ENCODE measurements at regions not wholly inside any gene's neighbourhood (a gene's known extent, or its start where the extent isn't known, plus 50 kb on each side); places are given as distances from the start of the nearest gene placed in this dataset.

GRCh38 chr7:98514211-98515031 is 102.7 kb upstream of the NPTX2 start:
- no peak for DNase-seq

DNA sequence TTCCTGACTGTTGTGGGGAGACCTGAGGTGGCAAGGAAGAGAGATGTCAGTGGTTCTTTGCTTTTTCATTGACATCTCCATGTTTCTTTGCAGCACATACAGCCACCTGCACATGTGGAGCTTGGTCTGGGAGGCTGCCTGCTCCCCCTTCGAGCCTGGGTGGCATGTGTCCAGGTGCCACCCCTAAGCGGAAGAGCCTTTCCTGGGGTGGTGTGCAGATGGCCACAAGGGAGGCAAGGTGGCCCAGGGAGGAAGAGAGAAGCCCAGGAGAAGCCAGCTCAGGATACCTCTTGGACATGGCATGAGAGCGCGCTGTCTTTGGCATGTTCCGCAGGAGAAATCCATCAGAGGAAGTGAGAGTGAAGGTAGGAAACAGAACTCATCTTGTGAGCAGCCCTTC is 105.9 kb upstream of the NPTX2 start:
- DNase-seq = no peak

DNA sequence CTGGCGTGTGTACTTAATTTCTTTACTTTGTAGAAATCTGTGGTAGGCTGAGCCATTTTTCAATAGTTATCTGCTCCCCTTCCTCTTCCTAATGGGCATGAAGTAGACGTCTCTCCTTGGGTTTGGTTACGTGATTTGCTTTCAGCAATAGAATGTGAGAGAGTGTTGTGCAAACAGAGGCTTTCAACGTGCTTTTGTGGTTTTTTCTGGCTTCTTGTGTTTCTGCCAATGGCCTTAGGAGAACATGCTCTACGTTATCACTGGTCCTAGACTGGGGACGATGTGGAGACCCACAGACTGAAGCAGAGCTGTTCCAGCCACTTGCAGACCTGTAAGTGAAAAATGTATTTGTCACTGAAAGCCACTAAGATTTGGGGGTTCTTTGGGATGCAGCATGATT is 107.2 kb upstream of the NPTX2 start:
- no peak for DNase-seq

GRCh38 chr7:98506471-98506870 is 105.6 kb upstream of the BAIAP2L1 start:
- DNase-seq = no peak

DNA sequence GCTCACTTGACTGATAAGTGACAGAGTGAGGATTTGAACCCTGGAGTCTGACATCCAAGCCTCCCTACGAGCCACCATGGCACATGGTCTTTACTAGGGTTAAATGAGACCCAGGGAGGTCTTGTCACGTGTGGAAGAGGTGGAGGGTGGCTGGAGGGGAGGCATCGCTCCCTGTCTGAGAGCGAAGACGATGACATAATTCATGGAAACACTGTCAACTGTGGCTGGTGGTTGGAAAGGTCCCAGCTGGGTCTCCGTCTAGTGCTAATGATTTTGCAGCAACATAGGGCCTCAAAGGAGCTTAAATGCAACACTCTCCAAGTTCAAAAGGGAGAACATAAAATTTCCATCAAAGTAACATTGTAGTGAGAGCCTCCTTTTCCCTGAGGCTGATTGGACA is 99.9 kb upstream of the BAIAP2L1 start:
- DNase-seq = no peak

DNA sequence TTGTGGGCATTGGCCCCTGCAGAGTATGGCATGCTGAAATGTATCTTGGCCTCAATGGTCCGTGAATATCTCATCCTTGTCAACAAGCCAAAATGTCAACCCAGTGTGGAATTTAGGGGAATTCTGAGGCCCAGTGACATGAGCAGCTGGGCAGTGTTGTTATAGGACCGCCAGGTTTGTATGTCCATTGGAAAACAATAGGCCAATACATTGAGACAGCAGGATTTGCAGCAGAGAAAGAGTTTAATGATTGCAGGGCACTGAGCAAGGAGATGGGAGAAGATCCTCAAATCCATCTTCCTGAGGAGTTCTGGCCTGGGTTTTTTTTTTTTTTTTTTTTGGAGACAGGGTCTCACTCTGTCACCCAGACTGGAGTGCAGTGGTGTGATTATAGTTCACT is 95.7 kb upstream of the BAIAP2L1 start:
- no peak for DNase-seq

- DNase-seq = no peak
Observed at GRCh38 chr7:98495200-98495955, 94.5 kb upstream of the BAIAP2L1 start.

DNA sequence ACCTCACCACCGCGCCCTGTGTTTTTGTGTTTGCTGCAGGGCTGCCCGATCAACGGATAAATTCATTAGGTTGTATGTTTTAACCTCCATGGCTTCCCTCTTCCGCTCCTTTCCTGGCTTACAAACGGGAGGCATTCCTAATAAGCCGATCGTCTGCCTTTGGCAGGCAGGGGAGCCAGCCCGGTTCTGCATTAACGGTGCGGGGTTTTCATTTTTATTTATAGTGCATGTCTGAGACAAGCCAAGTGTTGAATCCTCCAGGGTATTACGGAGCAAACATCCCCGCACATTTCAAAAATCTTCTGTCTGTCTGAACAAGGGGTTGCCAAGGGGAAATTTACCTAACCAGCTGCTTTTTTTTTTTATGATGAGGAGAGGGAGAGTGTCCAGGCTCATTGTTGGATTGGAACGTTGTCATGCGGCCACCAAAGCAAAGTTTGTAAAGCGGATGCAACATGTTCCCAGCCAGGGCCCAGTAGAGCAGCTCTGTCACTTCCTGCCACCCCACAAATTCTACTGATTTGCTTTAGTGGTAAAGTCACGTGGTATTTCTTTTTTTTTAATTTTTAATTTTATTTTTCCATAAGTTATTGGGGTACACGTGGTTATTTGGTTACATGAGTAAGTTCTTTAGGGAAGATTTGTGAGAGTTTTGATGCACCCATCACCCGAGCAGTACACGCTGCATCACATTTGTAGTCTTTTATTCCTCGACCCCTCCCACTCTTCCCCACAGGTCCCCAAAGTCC is 92.3 kb upstream of the BAIAP2L1 start:
- DNase-seq = no peak

GRCh38 chr7:98488167-98488566 is 87.3 kb upstream of the BAIAP2L1 start:
- no peak for DNase-seq

DNA sequence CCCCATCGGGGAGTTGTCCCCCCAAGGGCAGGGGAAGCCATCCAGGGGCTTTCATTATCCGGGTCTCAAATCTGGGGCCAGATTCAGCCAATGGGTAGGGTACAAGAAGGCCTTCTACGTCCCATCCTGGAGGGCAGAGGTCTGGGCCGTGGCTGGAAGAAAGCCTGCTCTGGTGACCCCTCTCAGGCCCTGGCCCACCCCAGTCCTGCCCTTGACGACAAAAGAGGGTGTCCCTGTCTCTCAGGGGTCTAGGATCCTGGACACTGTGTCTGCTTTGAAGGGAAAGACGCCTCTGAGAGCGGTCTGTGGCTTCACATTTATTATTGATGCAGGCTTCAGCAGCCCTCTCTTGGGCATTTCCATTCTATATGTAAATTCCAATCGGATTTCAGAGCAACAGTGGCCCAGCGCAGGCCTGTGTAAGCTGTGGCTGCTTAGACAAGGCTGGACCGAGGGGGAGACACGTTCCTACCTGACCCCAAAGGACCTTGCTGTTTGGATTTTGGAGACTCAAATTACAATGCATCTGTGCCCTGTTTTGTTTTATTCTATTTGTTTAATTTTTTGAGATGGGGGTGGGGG is 83.2 kb upstream of the BAIAP2L1 start:
- DNase-seq = no peak

DNA sequence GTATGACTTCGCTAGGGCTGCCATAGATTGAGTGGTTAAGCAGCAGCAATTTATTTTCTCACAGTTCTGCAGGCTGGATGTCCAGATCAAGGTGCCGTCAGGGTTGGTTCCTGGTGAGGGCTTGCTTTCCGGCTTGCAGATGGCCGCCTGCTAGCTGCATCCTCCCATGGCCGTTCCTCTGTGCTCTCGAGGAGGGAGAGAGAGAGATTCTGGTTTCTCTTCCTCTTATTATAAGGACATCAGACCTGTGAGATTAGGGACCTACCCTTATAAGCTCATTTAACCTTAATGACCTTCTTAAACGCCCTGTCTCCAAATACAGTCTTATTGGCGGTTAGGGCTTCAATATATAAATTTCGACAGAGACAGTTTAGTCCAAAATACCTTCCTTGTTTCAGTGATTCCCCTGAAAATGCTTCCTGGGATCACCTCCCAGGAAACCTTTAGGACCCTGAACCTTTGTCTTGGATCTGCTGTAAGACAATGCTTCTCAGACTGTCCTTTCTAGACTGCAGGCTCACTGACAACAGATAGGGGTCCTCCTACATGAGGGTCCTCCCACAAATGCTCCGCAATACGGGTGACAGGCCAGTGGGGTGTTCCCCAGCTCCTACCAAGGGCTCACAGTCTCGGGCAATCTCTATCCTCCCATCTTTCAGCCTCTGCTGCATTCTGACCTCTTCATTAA is 82.5 kb upstream of the BAIAP2L1 start:
- DNase-seq = no peak

DNA sequence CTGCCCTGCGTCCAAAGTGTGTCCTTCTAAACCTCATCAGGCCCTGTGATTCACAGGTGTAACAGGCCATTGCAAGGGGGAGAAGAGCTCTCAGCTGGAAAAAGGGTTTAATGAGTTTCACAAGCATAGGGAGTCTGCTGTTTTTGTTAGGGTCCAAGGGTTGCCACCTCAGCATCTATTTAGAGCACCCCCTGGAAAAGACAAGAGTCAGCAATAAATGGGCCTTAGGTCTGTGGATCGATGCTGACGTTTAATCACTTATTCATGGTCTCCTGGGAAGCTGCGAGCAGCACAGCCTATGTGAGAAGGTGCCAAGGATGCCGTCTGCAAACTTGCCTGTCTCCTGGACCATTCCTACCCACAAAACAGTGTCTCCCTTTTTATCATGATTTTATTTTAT is 78.4 kb upstream of the BAIAP2L1 start:
- DNase-seq = no peak

GRCh38 chr7:98475352-98475751 is 74.5 kb upstream of the BAIAP2L1 start:
- DNase-seq = no peak

GRCh38 chr7:98474558-98474957 is 73.7 kb upstream of the BAIAP2L1 start:
- DNase-seq = no peak

DNA sequence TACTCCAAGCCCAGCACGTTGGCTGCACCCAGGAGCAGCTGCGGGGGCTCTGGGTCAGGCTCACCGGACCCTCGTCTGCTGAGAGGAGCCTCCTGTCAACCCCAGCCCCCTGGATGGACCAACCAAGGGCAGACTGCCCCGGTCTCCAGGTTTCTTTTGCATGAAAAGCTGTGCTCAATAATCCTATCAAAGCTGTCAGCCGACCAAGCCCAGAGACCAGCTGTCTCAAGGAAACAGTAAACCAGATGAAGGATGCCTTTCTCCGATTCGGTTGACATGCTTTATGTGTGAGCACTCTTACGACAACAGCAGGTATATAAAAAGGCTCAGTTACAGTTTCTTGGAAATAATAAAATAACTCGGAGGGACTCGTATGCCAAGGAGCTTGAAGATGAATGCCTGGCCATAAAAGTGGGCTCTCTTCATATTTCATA is 71.6 kb upstream of the BAIAP2L1 start:
- no peak for DNase-seq

- DNase-seq = peak; percentile 11 to 15
Observed at GRCh38 chr7:98470485-98471240, 69.8 kb upstream of the BAIAP2L1 start.

DNA sequence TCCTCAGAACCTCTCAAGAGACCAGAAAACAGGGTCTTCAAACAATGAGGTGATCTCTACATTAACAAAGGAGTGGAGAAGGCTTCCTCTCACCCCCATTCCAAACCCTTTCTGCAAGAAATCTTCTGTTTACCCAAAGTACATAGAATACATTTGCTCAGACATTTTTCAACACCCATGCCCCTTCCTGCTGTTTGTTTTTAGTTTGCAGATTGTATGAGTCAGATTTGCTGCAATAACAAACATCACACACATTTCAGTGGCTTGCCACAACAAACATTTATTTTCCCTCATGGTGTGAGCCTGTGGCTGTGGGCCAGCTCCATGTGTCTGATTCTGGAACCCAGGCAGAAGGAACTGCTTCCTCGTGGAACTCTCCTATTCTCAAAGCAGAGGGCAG is 68.2 kb upstream of the BAIAP2L1 start:
- DNase-seq = no peak

GRCh38 chr7:98467570-98468312 is 66.9 kb upstream of the BAIAP2L1 start:
- DNase-seq = no peak

DNA sequence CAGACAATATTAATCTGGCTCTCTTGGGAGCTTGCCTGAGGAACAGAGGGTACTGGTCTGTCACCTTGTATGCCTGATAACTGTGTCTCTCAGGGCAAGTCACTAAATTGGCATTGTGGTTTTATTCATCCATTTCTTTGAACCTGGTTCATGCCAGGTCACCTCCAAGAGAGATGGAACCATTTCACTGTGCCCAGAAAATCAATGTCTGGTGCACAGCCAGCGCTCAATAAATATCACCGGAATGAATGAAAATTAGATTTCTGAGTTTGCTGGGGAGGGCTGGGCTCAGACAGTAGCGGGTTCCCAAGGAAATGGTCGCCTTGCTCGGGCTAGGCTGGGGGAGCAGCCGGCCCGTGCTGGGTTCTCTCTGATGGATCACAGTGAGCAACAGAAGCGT is 64.1 kb upstream of the BAIAP2L1 start:
- DNase-seq = no peak

DNA sequence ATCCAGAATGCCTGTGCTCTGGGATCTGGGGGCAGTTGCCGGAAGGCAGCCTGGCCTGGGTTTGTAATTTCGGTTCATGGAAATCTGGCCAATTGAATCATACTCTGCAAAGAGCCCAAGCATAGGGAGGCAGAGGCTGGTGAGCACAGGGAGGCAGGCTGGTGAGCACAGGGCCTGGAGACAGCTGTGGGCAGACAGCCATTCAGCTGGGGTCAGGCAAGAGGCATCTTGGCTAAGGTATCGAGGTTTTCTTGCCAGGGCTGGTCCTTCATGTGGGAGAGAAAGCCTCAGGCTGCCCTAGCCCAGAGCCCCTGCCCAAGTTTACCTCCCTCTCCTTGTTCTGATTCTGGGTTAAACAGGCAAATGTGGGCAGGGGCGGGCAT is 63.7 kb upstream of the BAIAP2L1 start:
- no peak for DNase-seq
